C1 segment of cervical spinal cord (tissue), 14 donors: ENCODE measurements at regions not wholly inside any gene's neighbourhood (a gene's known extent, or its start where the extent isn't known, plus 50 kb on each side); places are given as distances from the start of the nearest gene placed in this dataset.
"Not testable (repeated sequence)": the region's sequence is repeated elsewhere in the genome, so short reads cannot be mapped to it uniquely, and the experiment has no call there.

Experiments
- DNase-seq, 14 donors: peaks; one replicate each; lab custom pipeline; 2025; lab: John Stamatoyannopoulos, UW

DNA sequence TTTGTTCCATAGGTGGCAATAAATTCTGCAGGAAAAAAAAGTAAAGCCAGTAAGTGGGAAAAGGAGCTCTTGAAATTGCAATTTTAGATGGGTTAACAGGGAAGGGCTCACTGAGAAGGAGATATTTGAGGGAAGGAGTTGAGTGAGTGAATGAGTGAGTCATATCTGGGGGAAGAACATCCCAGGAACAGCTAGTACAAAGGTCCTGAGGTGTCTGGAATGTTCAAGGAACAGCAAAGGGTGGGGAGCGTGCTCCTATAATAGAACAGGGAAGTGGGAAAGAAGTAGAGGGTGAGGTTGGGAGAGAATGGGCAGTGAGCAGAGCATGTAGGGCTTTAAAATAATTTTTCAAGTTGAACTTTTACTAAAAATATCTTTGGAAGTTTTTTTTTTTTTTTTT, 68.0 kb upstream of the PSME4 start:
- DNase-seq, result no peak

- DNase-seq, result not testable (repeated sequence)
Measured at GRCh38 chr2:54031288-54031687, 60.5 kb upstream of the PSME4 start.

DNA sequence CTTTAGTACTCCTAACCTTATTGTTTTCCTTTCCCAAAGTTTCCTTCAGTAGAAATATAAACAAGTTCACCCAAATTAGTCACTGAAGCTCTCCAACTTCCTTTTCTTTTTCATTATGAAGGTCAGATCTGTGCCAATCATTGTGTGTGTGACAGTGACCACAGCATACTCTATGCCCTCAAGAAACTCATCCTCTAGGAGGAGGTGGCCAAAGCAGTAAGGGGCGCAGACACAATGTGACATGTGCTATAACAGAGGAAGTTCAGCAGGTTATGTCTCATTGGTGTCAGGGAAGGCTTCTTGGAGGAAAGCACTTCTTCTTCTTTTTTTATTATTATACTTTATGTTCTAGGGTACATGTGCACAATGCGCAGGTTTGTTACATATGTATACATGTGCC, 60.0 kb upstream of the PSME4 start:
- DNase-seq, result no peak

- no peak for DNase-seq
Measured at GRCh38 chr2:54030396-54030741, 59.6 kb upstream of the PSME4 start.

GRCh38 chr2:54029721-54030395, 59.1 kb upstream of the PSME4 start:
- DNase-seq, result no peak

- DNase-seq, result not testable (repeated sequence)
Measured at GRCh38 chr2:54025463-54026075, 54.8 kb upstream of the PSME4 start.

GRCh38 chr2:54024576-54024975, 53.8 kb upstream of the PSME4 start:
- no peak for DNase-seq

- no peak for DNase-seq
Measured at GRCh38 chr2:54021702-54022101, 50.9 kb upstream of the PSME4 start.

DNA sequence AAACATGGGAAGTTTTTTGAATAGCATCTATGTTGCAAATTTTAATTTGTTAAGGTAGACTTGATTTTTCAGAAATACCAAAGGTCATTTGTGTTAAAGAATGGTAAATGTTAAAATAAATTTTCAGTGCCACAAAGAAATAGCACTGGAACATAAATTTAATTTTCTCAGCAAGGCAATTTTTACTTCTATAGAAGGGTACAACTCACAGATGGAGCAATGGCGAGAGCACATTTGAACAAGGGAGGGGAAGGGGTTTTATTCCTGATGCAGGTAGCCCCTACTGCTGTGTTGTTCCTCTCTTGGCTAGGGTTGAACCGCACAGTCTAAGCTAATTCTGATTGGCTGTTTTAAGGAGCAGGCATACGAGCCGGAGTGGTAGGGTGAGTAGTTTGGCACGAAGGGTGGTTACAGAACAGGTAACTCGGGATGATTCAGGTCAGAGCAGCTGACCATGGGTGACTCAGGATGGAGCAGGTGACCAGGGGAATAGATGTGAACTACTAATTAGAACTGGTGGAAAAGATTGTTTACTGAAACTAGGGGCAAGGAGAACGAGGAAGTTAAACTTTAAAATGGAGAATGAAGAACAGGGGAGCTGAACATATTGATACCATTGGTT, 50.1 kb upstream of the PSME4 start:
- DNase-seq, result no peak
